K562 (cell line): ENCODE measurements at regions not wholly inside any gene's neighbourhood (a gene's known extent, or its start where the extent isn't known, plus 50 kb on each side); places are given as distances from the start of the nearest gene placed in this dataset.

Experiments
- ATAC-seq: fragments of 200-7000 bp; cut with Tn5 transposase; 3 replicates; pipeline ENCODE4 v1.9.1; 2020; ENCODE audit warnings: moderate library complexity
- BruUV-seq: library from RNA; stranded (reverse); fragments of 400-500 nt; replicated peaks from 2 replicates; lab custom pipeline; 2021; lab: Mats Ljungman, UMichigan
- CTCF ChIA-PET: fragments of 300-600 bp; formaldehyde crosslinking; extraction: SDS; loops from one replicate; lab custom pipeline; 2021; ENCODE audit warnings: low intra/inter-chr PET ratio; lab: Yijun Ruan, JAX
- POLR2A ChIA-PET: fragments of 300-600, 350-650 bp; sonication (Branson Sonifier 250); formaldehyde crosslinking; extraction: SDS; loops from one replicate; lab custom pipeline; 2021; ENCODE audit warnings: antibody characterized with exemption, inconsistent platforms; lab: Yijun Ruan, JAX
- DNase-seq, 4 experiments: peaks; one replicate each; pipeline versions ENCODE4 v3.0.0 to v3.0.0-alpha.2; 2011 to 2018; ENCODE audit warnings: low spot score in 3 of 4, mixed read lengths in 3 of 4; ENCODE audit errors: extremely low read depth in 1 of 4
- FAIRE-seq: peaks from 2 replicates; lab custom pipeline; 2011; peaks lifted over from hg19 to GRCh38; lab: Jason Lieb, UNC
- H2AFZ ChIP-seq: 2 replicates; pipeline ENCODE4 v1.6.0; 2011; ENCODE audit warnings: low read depth, low read length, control low read depth, inconsistent platforms
- H3K27ac ChIP-seq: fragments of 200-600 bp; 3 replicates; pipeline ENCODE4 v1.8.0; 2011; ENCODE audit warnings: low read depth, mild to moderate bottlenecking, control low read depth, inconsistent platforms, low read length, moderate library complexity, mixed read lengths; ENCODE audit errors: extremely low read depth
- H3K27me3 ChIP-seq, 2 experiments: fragments of 300-600 bp in 1 of 2; 2 replicates in 1 of 2; 3 replicates in 1 of 2; pipeline versions ENCODE4 v1.6.0 to v1.8.0; 2011; ENCODE audit warnings: inconsistent platforms in 2 of 2, low read length in 2 of 2, mild to moderate bottlenecking in 1 of 2, mixed read lengths in 1 of 2, moderate library complexity in 1 of 2; ENCODE audit not compliant: control insufficient read depth in 2 of 2, insufficient read depth in 2 of 2
- H3K36me3 ChIP-seq: fragments of 300-600 bp; 3 replicates; pipeline ENCODE4 v1.8.0; 2011; ENCODE audit warnings: mild to moderate bottlenecking, low read length, inconsistent platforms; ENCODE audit not compliant: control insufficient read depth, insufficient read depth
- H3K4me1 ChIP-seq, 2 experiments: fragments of 200-600 bp in 1 of 2; replicated peaks in 1 of 2; 2 replicates in 1 of 2; 3 replicates in 1 of 2; pipeline versions ENCODE4 v1.5.1 to v1.8.0; 2011; ENCODE audit warnings: inconsistent platforms in 2 of 2, low read length in 2 of 2, mild to moderate bottlenecking in 1 of 2, mixed read lengths in 1 of 2, moderate library complexity in 1 of 2; ENCODE audit not compliant: control insufficient read depth in 2 of 2, insufficient read depth in 2 of 2
- H3K4me2 ChIP-seq: 2 replicates; pipeline ENCODE4 v1.6.1; 2011; ENCODE audit warnings: low read length, control low read depth, inconsistent platforms, mixed read lengths; ENCODE audit not compliant: insufficient read depth
- H3K4me3 ChIP-seq: fragments of 200-600 bp; sonication (generic), shearing (Covaris generic); 2 replicates; pipeline ENCODE4 v1.5.1; 2016; ENCODE audit warnings: control low read depth, inconsistent platforms
- H3K79me2 ChIP-seq: fragments of 200-600 bp; 3 replicates; pipeline ENCODE4 v1.8.0; 2011; ENCODE audit warnings: low read length, inconsistent platforms; ENCODE audit not compliant: control insufficient read depth, insufficient read depth
- H3K9ac ChIP-seq, 2 experiments: 2 replicates each; pipeline versions ENCODE4 v1.6.0 to v1.6.1; 2011; ENCODE audit warnings: low read depth in 2 of 2, low read length in 2 of 2, control low read depth in 1 of 2, inconsistent platforms in 1 of 2, mild to moderate bottlenecking in 1 of 2, mixed read lengths in 1 of 2; ENCODE audit not compliant: insufficient read depth in 1 of 2
- H3K9me1 ChIP-seq: one replicate; pipeline ENCODE4 v1.6.0; 2011; ENCODE audit warnings: inconsistent platforms, mild to moderate bottlenecking, low read length, moderate library complexity; ENCODE audit not compliant: control insufficient read depth, insufficient read depth
- H3K9me3 ChIP-seq: replicated peaks from 2 replicates; pipeline ENCODE4 v1.5.1; 2011; ENCODE audit warnings: low read depth, low read length, inconsistent platforms; ENCODE audit not compliant: control insufficient read depth, insufficient read depth
- H4K20me1 ChIP-seq: replicated peaks from 2 replicates; pipeline ENCODE4 v1.6.1; 2011; ENCODE audit warnings: low read length, inconsistent platforms, mixed read lengths; ENCODE audit not compliant: control insufficient read depth, insufficient read depth
- ATF3 ChIP-seq, 2 experiments: fragments of 450-650 bp in 1 of 2; sonication (generic) in 1 of 2; formaldehyde crosslinking in 1 of 2; IDR thresholded peaks in 1 of 2; conservative IDR thresholded peaks in 1 of 2; 2 replicates each; pipeline versions ENCODE4 v1.6.1 to v1.8.1; 2016 to 2023; ENCODE audit warnings: mild to moderate bottlenecking in 2 of 2, moderate library complexity in 2 of 2, inconsistent platforms in 1 of 2, missing genetic modification reagents in 1 of 2
- BHLHE40 ChIP-seq: IDR thresholded peaks from 2 replicates; pipeline ENCODE4 v1.6.1; 2011; ENCODE audit warnings: low read length, improper control_type of control experiment
- E2F6 ChIP-seq, 2 experiments: IDR thresholded peaks; 2 replicates each; pipeline ENCODE4 v1.6.1; 2011; ENCODE audit warnings: borderline replicate concordance in 1 of 2, control low read depth in 1 of 2, low read depth in 1 of 2, low read length in 1 of 2, mild to moderate bottlenecking in 1 of 2, mixed read lengths in 1 of 2, moderate library complexity in 1 of 2; ENCODE audit not compliant: insufficient read depth in 1 of 2, insufficient read length in 1 of 2, poor library complexity in 1 of 2, severe bottlenecking in 1 of 2; ENCODE audit errors: extremely low read depth in 1 of 2
- HBP1 ChIP-seq: fragments of 450-650 bp; formaldehyde crosslinking; IDR thresholded peaks from 2 replicates; pipeline ENCODE4 v1.4.0; 2022; ENCODE audit warnings: missing genetic modification characterization
- SAP30 ChIP-seq: fragments of 200-600 bp; sonication (generic); IDR thresholded peaks from 2 replicates; pipeline ENCODE4 v1.6.1; 2012; ENCODE audit warnings: borderline replicate concordance, low read depth, mild to moderate bottlenecking, moderate library complexity, low read length, control low read depth, inconsistent platforms; ENCODE audit not compliant: insufficient read depth, poor library complexity, severe bottlenecking
- SIRT6 ChIP-seq: IDR thresholded peaks from one replicate; pipeline ENCODE4 v1.6.1; 2012; ENCODE audit warnings: low read depth, mild to moderate bottlenecking, control low read depth, inconsistent platforms, low read length, moderate library complexity
- SMARCA4 ChIP-seq: fragments of 450-650 bp; IDR thresholded peaks from 2 replicates; pipeline ENCODE4 v1.6.1; 2016
- SOX6 ChIP-seq: fragments of 450-650 bp; IDR thresholded peaks from 2 replicates; pipeline ENCODE4 v1.6.1; 2014; ENCODE audit warnings: mild to moderate bottlenecking
- TBP ChIP-seq: optimal IDR thresholded peaks from 2 replicates; pipeline ENCODE3; 2011; ENCODE audit warnings: low read depth, low read length, improper control_type of control experiment
- THAP7 ChIP-seq: fragments of 250-450 bp; sonication (Bioruptor Pico); IDR thresholded peaks from 2 replicates; pipeline ENCODE4 v1.5.0; 2021
- TRIM24 ChIP-seq, 2 experiments: fragments of 450-650 bp; IDR thresholded peaks; 2 replicates each; pipeline ENCODE4 v1.6.1; 2016
- ZNF354B ChIP-seq: fragments of 250-450 bp; sonication (Bioruptor Pico); IDR thresholded peaks from 2 replicates; pipeline ENCODE4 v1.4.0; 2020
- ZNF764 ChIP-seq: fragments of 250-450 bp; sonication (Bioruptor Pico); IDR thresholded peaks from 2 replicates; pipeline ENCODE4 v1.4.0; 2020; ENCODE audit warnings: low read depth, mild to moderate bottlenecking, moderate library complexity
- in situ Hi-C: fragments of 300-500 bp; cut with MboI; formaldehyde crosslinking; loops from 4 replicates; pipeline ENCODE4 v1.15.0; 2018; ENCODE audit warnings: inconsistent platforms, mixed read lengths
- intact Hi-C: fragments of 100-400 bp; cut with micrococcal nuclease; formaldehyde crosslinking; loops from 2 replicates; pipeline ENCODE4 v1.14.2; 2022

- TF ChIP-seq THAP7 (CRISPR knock-in tag), result no peak
- TF ChIP-seq SAP30, result no peak
- TF ChIP-seq E2F6 (IDR thresholded peaks at IDR 0.05; ENCODE audit: borderline replicate concordance in 1 of 2, extremely low read depth in 1 of 2, insufficient read depth in 1 of 2, insufficient read length in 1 of 2, low read depth in 1 of 2, low read length in 1 of 2, poor library complexity in 1 of 2, severe bottlenecking in 1 of 2), result no peak
- TF ChIP-seq BHLHE40, result no peak
- no peak for TF ChIP-seq TRIM24 (IDR thresholded peaks at IDR 0.05)
- TF ChIP-seq ATF3 (IDR thresholded peaks at IDR 0.05), result no peak
- TF ChIP-seq ATF3 (CRISPR knock-in tag; conservative IDR thresholded peaks at IDR 0.05), result no peak
- no peak for TF ChIP-seq SMARCA4
Observed at GRCh38 chr7:118745927-118746326, 521.4 kb downstream of the ANKRD7 start (continued).

- Histone ChIP-seq H3K9me1 (no peaks in the 10 kb centered on the region), H3K4me2 (no peak overlapping the region), H3K79me2 (no peaks in the 10 kb centered on the region), H3K4me3 (no peak overlapping the region), H3K27me3 (no peaks in the 10 kb centered on the region), H3K4me1 (no peaks in the 10 kb centered on the region), H3K9me3 (0 out of 2 replicates have a peak, but pooled peaks cover 5% of the 10 kb centered on the region), H3K27ac (no peak overlapping the region), H4K20me1 (no peaks in the 10 kb centered on the region), H3K9ac (no peak overlapping the region), H2AFZ (no peak overlapping the region), H3K36me3 (no peaks in the 10 kb centered on the region)
- no TSS peak for BruUV-seq
- POLR2A ChIA-PET, result no interaction called here
- FAIRE-seq (no peak), ATAC-seq (no peak), DNase-seq (no peak)
- intact Hi-C loops, result no loop called here
- CTCF ChIA-PET, result no interaction called here
- in situ Hi-C loops, result no loop called here
- no peak for TF ChIP-seq ZNF354B (CRISPR knock-in tag)
- TF ChIP-seq SIRT6, result no peak
- no peak for TF ChIP-seq HBP1 (CRISPR knock-in tag)
- no peak for TF ChIP-seq TBP
- no peak for TF ChIP-seq SOX6
- no peak for TF ChIP-seq ZNF764 (CRISPR knock-in tag)
Observed at GRCh38 chr7:118747473-118747872, 523.0 kb downstream of the ANKRD7 start.
